CD4-positive, CD25-positive, alpha-beta regulatory T cell (primary cell): ENCODE measurements at regions not wholly inside any gene's neighbourhood (a gene's known extent, or its start where the extent isn't known, plus 50 kb on each side); places are given as distances from the start of the nearest gene placed in this dataset.

Source experiments
- ATAC-seq, 2 donors: fragments of 150-1000 bp; cut with Tn5 transposase; one replicate each; pipeline ENCODE4 v1.10.0; 2021; ENCODE audit warnings: low read depth in 2 of 2, moderate number of reproducible peaks in 2 of 2, moderate library complexity in 1 of 2
- DNase-seq, 3 donors: peaks; one replicate each; pipeline versions ENCODE4 v3.0.0 to v3.0.0-alpha.2; 2012 to 2022; ENCODE audit warnings: mixed read lengths in 1 of 3
- H3K27ac ChIP-seq: one replicate; pipeline ENCODE4 v1.7.0; 2013; ENCODE audit warnings: mild to moderate bottlenecking, low read length; ENCODE audit not compliant: insufficient read depth, poor library complexity, severe bottlenecking
- H3K27me3 ChIP-seq: one replicate; pipeline ENCODE4 v1.7.0; 2013; ENCODE audit warnings: low read length; ENCODE audit not compliant: control insufficient read depth, insufficient read depth
- H3K36me3 ChIP-seq: one replicate; pipeline ENCODE4 v1.7.0; 2013; ENCODE audit warnings: mild to moderate bottlenecking, low read length, moderate library complexity; ENCODE audit not compliant: control insufficient read depth, insufficient read depth
- H3K4me1 ChIP-seq: 2 replicates; pipeline ENCODE4 v1.7.0; 2013; ENCODE audit warnings: mild to moderate bottlenecking, low read length; ENCODE audit not compliant: insufficient read depth, control insufficient read depth, poor library complexity, severe bottlenecking
- H3K4me3 ChIP-seq: one replicate; pipeline ENCODE4 v1.7.0; 2013; ENCODE audit warnings: low read depth, mild to moderate bottlenecking, low read length, moderate library complexity
- H3K9me3 ChIP-seq, 2 experiments: 1 replicate in 1 of 2; 2 replicates in 1 of 2; pipeline ENCODE4 v1.7.0; 2013; ENCODE audit warnings: low read length in 2 of 2, mild to moderate bottlenecking in 1 of 2, moderate library complexity in 1 of 2; ENCODE audit not compliant: control insufficient read depth in 2 of 2
- H3K27ac Mint-ChIP-seq, 3 donors: one replicate each; pipeline ENCODE4 v1.8.0; 2020 to 2022; ENCODE audit warnings: mild to moderate bottlenecking in 3 of 3, mixed read lengths in 3 of 3, moderate library complexity in 2 of 3
- H3K27me3 Mint-ChIP-seq: one replicate; pipeline ENCODE4 v1.8.0; 2022; ENCODE audit warnings: mild to moderate bottlenecking, mixed read lengths
- H3K36me3 Mint-ChIP-seq: one replicate; pipeline ENCODE4 v1.8.0; 2020; ENCODE audit warnings: mixed read lengths
- H3K4me1 Mint-ChIP-seq, 4 donors: one replicate each; pipeline ENCODE4 v1.8.0; 2020 to 2022; ENCODE audit warnings: mixed read lengths in 4 of 4, mild to moderate bottlenecking in 1 of 4
- H3K4me3 Mint-ChIP-seq, 4 donors: one replicate each; pipeline ENCODE4 v1.8.0; 2020 to 2022; ENCODE audit warnings: mild to moderate bottlenecking in 4 of 4, mixed read lengths in 4 of 4, moderate library complexity in 3 of 4
- H3K9me3 Mint-ChIP-seq, 7 donors: one replicate each; pipeline ENCODE4 v1.8.0; 2020 to 2022; ENCODE audit warnings: mixed read lengths in 7 of 7, mild to moderate bottlenecking in 3 of 7, moderate library complexity in 2 of 7

DNA sequence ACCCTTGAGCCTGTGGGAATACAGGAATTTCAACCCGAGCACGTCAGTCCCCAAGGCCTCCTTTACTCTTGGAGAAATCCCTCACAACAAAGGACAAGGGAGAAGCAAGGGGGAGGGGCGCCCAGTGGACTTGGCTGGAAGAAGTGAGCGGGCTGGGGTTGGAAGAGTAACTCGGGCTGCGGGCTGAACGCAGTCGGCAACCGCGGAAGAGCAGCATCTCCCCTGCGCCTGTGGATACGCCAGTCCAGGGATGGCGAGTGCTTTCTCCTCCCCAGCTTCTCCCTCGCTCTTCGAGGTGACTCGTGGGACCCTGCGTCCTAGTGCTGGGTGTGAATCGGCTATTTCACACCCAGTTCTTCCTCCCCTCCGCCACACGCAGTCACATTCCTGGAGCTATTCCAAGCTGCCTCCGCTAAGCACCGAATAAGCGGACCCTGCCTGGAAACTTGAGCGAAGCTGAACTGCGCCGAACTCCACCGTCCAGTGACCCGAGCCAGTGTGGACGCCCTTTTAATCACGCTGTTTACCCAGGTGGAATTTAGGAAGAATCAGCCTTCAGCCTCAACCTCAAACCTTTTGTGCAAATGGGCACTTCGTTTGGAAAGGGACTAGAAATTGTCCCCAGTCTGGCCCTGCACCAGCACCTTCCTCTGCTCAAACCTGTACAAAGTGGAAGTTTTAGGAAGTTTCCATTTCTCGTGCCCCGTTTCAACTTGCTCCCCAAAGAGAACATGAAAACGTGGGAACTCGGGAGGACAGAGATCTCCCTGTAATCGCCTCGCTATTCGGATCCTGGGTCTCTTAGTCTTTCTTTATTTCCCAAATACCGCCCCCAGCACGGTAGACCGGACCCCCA, 64.3 kb upstream of the WDR17 start:
- no peaks in the 10 kb centered on the region for H3K36me3 Mint-ChIP-seq
- H3K4me3 ChIP-seq, result no peak overlapping the region
- H3K9me3 Mint-ChIP-seq, result peaks cover 0 to 8% (median 0%) of the 10 kb centered on the region in 7 donors
- H3K9me3 ChIP-seq, result no peaks in the 10 kb centered on the region
- H3K27ac ChIP-seq, result no peak overlapping the region
- H3K27me3 Mint-ChIP-seq, result peaks cover 27% of the 10 kb centered on the region
- no peaks in the 10 kb centered on the region for H3K4me1 ChIP-seq
- no peak for ATAC-seq
- H3K4me1 Mint-ChIP-seq, result peaks cover 0 to 3% (median under 1%) of the 10 kb centered on the region in 4 donors
- H3K27ac Mint-ChIP-seq, result no peak overlapping the region
- no peaks in the 10 kb centered on the region for H3K36me3 ChIP-seq
- DNase-seq, result no peak
- H3K4me3 Mint-ChIP-seq, result no peak overlapping the region
- H3K27me3 ChIP-seq, result peaks cover 6% of the 10 kb centered on the region

GRCh38 chr4:176002007-176002613, 63.5 kb upstream of the WDR17 start:
- Histone ChIP-seq H3K27me3 (peaks cover 6% of the 10 kb centered on the region), H3K4me1 (no peaks in the 10 kb centered on the region), H3K27ac (no peak overlapping the region), H3K4me3 (no peak overlapping the region), H3K36me3 (no peaks in the 10 kb centered on the region), H3K9me3 (no peaks in the 10 kb centered on the region)
- peaks cover 0 to 8% (median 0%) of the 10 kb centered on the region in 7 donors for H3K9me3 Mint-ChIP-seq
- no peak overlapping the region for H3K27ac Mint-ChIP-seq
- H3K4me1 Mint-ChIP-seq, result peaks cover 0 to 3% (median under 1%) of the 10 kb centered on the region in 4 donors
- H3K36me3 Mint-ChIP-seq, result no peaks in the 10 kb centered on the region
- no peak for ATAC-seq
- H3K4me3 Mint-ChIP-seq, result peak overlapping the region in 1 of 4 donors; percentile 4
- peaks cover 27% of the 10 kb centered on the region for H3K27me3 Mint-ChIP-seq
- DNase-seq, result peak in 1 of 3 donors; percentile 2

DNA sequence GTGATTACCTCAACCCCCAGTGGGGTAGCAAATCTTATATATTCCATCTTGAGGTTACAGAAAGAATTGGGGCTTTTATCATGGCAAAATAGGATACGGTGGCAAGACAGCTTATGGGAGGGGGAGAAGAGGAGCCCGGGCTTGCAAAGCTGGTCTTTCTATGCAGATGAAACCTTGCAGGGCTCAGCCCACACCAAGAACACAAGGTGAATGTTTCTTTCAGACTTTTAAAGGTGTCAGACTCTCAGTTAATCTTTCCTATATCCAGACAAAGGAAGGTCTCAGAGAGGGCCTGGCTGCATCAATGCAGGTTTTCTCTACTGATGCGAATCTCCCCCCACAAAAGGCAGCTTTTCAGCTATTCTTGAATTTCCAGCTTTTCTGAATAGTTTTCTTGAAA, 59.9 kb upstream of the WDR17 start:
- Mint-ChIP-seq H3K4me1 (peaks cover 0 to 3% (median under 1%) of the 10 kb centered on the region in 4 donors), H3K27ac (no peak overlapping the region), H3K36me3 (no peaks in the 10 kb centered on the region), H3K27me3 (peaks cover 19% of the 10 kb centered on the region), H3K4me3 (no peak overlapping the region), H3K9me3 (peaks cover 0 to 2% (median 2%) of the 10 kb centered on the region in 7 donors)
- H3K27me3 ChIP-seq, result peaks cover 3% of the 10 kb centered on the region
- H3K4me3 ChIP-seq, result no peak overlapping the region
- ATAC-seq, result no peak
- DNase-seq, result no peak
- no peaks in the 10 kb centered on the region for H3K36me3 ChIP-seq
- no peaks in the 10 kb centered on the region for H3K9me3 ChIP-seq
- H3K4me1 ChIP-seq, result no peaks in the 10 kb centered on the region
- H3K27ac ChIP-seq, result no peak overlapping the region

DNA sequence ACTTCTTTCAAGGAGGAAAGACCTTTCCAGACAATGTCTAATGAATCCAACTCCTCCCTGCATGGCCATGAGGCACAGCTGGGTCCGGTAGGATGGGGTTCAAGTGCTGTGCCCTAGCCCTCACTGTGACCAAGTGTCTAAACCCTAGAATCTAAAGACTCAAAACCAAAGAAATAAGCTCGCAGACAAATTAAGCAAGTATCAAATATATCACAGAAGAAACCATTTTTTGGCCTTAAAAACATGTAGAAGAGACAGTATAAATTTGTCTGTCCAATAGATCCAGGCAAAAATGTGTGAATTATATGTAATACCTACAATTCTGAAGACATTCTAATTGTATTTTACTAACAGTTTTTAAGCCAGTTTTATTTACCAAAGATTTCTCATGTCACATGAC, 56.4 kb upstream of the WDR17 start:
- Histone ChIP-seq H3K4me1 (no peaks in the 10 kb centered on the region), H3K9me3 (no peaks in the 10 kb centered on the region), H3K27me3 (no peaks in the 10 kb centered on the region), H3K27ac (no peak overlapping the region), H3K4me3 (no peak overlapping the region), H3K36me3 (no peaks in the 10 kb centered on the region)
- Mint-ChIP-seq H3K36me3 (no peaks in the 10 kb centered on the region), H3K9me3 (peaks cover 0 to 2% (median 2%) of the 10 kb centered on the region in 7 donors), H3K4me3 (no peak overlapping the region), H3K4me1 (no peaks in the 10 kb centered on the region), H3K27me3 (no peaks in the 10 kb centered on the region), H3K27ac (no peak overlapping the region)
- no peak for ATAC-seq
- DNase-seq, result no peak

- ATAC-seq, result no peak
- peaks cover 0 to 3% (median 0%) of the 10 kb centered on the region in 7 donors for H3K9me3 Mint-ChIP-seq
- H3K9me3 ChIP-seq, result no peaks in the 10 kb centered on the region
- H3K4me3 Mint-ChIP-seq, result no peak overlapping the region
- no peaks in the 10 kb centered on the region for H3K36me3 ChIP-seq
- no peak overlapping the region for H3K4me3 ChIP-seq
- H3K27me3 ChIP-seq, result no peaks in the 10 kb centered on the region
- DNase-seq, result no peak
- H3K27ac Mint-ChIP-seq, result no peak overlapping the region
- no peaks in the 10 kb centered on the region for H3K36me3 Mint-ChIP-seq
- H3K4me1 Mint-ChIP-seq, result no peaks in the 10 kb centered on the region
- no peak overlapping the region for H3K27ac ChIP-seq
- no peaks in the 10 kb centered on the region for H3K27me3 Mint-ChIP-seq
- no peaks in the 10 kb centered on the region for H3K4me1 ChIP-seq
Measured at GRCh38 chr4:176011529-176011928, 54.1 kb upstream of the WDR17 start.

DNA sequence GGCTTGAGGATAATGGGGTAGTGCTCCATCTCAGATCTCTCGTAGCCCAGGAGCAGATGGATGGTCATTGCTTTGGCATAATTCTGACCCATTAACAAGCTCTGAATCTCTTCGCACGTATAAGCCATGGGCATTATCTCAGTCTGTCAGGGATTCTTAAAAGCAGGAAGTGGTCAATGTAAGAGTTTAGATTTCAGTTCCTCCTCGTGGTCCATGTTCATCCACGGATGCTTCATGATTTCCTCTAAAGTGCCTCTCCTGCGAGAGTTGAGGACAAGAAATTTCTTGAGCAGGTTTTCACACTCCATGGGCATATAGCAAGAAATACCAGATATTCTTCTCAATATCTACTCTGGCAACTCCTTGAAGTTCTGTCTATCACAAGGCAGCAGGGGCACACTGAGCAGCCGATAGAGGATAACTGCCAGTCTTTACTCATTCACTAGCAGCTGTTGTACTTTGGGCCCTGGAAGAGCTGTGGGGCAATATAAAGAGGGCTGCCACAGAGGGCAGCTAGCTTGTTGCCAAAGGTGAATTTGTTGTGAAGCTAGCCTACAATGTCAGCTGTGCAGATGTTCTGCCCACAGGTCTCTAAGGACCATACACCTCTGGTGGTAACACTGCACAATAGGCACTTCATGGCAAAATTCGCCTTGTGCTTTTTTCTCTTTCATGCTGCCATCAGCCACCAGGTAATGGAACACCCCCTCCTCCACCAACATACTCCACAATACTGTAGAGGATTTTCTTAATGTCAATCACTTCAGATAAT, 52.0 kb upstream of the WDR17 start:
- Mint-ChIP-seq H3K4me3 (no peak overlapping the region), H3K4me1 (no peaks in the 10 kb centered on the region), H3K36me3 (no peaks in the 10 kb centered on the region), H3K27me3 (no peaks in the 10 kb centered on the region), H3K27ac (no peak overlapping the region), H3K9me3 (peaks cover 0 to 3% (median 0%) of the 10 kb centered on the region in 7 donors)
- H3K27ac ChIP-seq, result no peak overlapping the region
- no peaks in the 10 kb centered on the region for H3K9me3 ChIP-seq
- no peaks in the 10 kb centered on the region for H3K27me3 ChIP-seq
- H3K36me3 ChIP-seq, result no peaks in the 10 kb centered on the region
- H3K4me3 ChIP-seq, result no peak overlapping the region
- ATAC-seq (no peak), DNase-seq (no peak)
- H3K4me1 ChIP-seq, result no peaks in the 10 kb centered on the region

GRCh38 chr4:176014583-176015108, 51.0 kb upstream of the WDR17 start:
- DNase-seq (no peak), ATAC-seq (no peak)
- Histone ChIP-seq H3K27me3 (no peaks in the 10 kb centered on the region), H3K36me3 (no peaks in the 10 kb centered on the region), H3K4me1 (no peaks in the 10 kb centered on the region), H3K9me3 (no peaks in the 10 kb centered on the region), H3K4me3 (no peak overlapping the region), H3K27ac (no peak overlapping the region)
- H3K4me1 Mint-ChIP-seq, result no peaks in the 10 kb centered on the region
- H3K27me3 Mint-ChIP-seq, result no peaks in the 10 kb centered on the region
- peaks cover 0 to 4% (median 0%) of the 10 kb centered on the region in 7 donors for H3K9me3 Mint-ChIP-seq
- no peak overlapping the region for H3K27ac Mint-ChIP-seq
- no peaks in the 10 kb centered on the region for H3K36me3 Mint-ChIP-seq
- peak overlapping the region in 1 of 4 donors; percentile 16 for H3K4me3 Mint-ChIP-seq
